Heart left ventricle (tissue), 16 donors: ENCODE measurements at regions not wholly inside any gene's neighbourhood (a gene's known extent, or its start where the extent isn't known, plus 50 kb on each side); places are given as distances from the start of the nearest gene placed in this dataset.

ENCODE experiments used
- ATAC-seq, 4 donors: fragments of 200-7000 bp; cut with Tn5 transposase; one replicate each; pipeline ENCODE4 v1.9.1; 2020 to 2022; ENCODE audit warnings: moderate library complexity in 4 of 4, mild to moderate bottlenecking in 3 of 4, moderate number of reproducible peaks in 1 of 4
- DNase-seq, 5 donors: peaks; one replicate each; pipeline ENCODE4 v3.0.0-alpha.2; 2020
- H3K27ac ChIP-seq, 12 donors: fragments of 200-600 bp; sonication (generic) in 4 of 12; one replicate each; pipeline versions ENCODE4 v1.5.0 to v1.8.0; 2016 to 2022; ENCODE audit warnings: mild to moderate bottlenecking in 2 of 12
- H3K27me3 ChIP-seq, 9 donors: fragments of 200-600 bp; sonication (generic) in 2 of 9; one replicate each; pipeline versions ENCODE4 v1.5.1 to v1.8.0; 2016 to 2022; ENCODE audit warnings: mild to moderate bottlenecking in 3 of 9
- H3K36me3 ChIP-seq, 9 donors: fragments of 200-600 bp; sonication (generic) in 2 of 9; one replicate each; pipeline versions ENCODE4 v1.5.0 to v1.8.0; 2018 to 2022; ENCODE audit warnings: mild to moderate bottlenecking in 2 of 9
- H3K4me1 ChIP-seq, 12 donors: fragments of 200-600 bp; sonication (generic) in 4 of 12; one replicate each; pipeline versions ENCODE4 v1.5.0 to v1.8.0; 2016 to 2022; ENCODE audit warnings: mild to moderate bottlenecking in 3 of 12
- H3K4me3 ChIP-seq, 12 donors: fragments of 200-600 bp; sonication (generic) in 4 of 12; one replicate each; pipeline versions ENCODE4 v1.5.0 to v1.8.0; 2017 to 2022; ENCODE audit warnings: mild to moderate bottlenecking in 9 of 12, moderate library complexity in 4 of 12
- H3K9me3 ChIP-seq, 12 donors: fragments of 200-600 bp; sonication (generic) in 4 of 12; one replicate each; pipeline versions ENCODE4 v1.5.0 to v1.8.0; 2016 to 2022; ENCODE audit warnings: mild to moderate bottlenecking in 1 of 12
- POLR2A ChIP-seq, 2 donors: fragments of 450-650 bp; IDR thresholded peaks; one replicate each; pipeline ENCODE4 v1.6.1; 2017; ENCODE audit warnings: antibody characterized with exemption in 2 of 2, mild to moderate bottlenecking in 2 of 2, moderate library complexity in 2 of 2
- WGBS, 4 donors: extraction: QIAGEN DNeasy Blood & Tissue Kit in 2 of 4; methylation state at CpG; one replicate each; pipeline versions ENCODE4 v1.1.5 to v1.1.7; 2013 to 2018; 5-methylcytosine and 5-hydroxymethylcytosine counted together
- intact Hi-C, 10 donors: fragments of 100-400 bp; cut with DNase I; formaldehyde crosslinking; loops; one replicate each; pipeline versions ENCODE4 v1.11.1 to v1.14.2; 2022
- TF ChIP-seq, protein P1 (sequence below), 12 donors: fragments of 200-600 bp; sonication (generic) in 4 of 12; IDR thresholded peaks; one replicate each; pipeline versions ENCODE4 v1.5.0 to v1.8.0; 2018 to 2022; ENCODE audit warnings: antibody characterized with exemption in 12 of 12, mild to moderate bottlenecking in 5 of 12
- donor health status: ischemic (EF 13 %, LVEDD 7.1; RV severe dilation, severe dysfunction).
- donor health status: healthy with polysubstance abuse.
- donor health status: DM: no; HTN: yes; CAD: no.
- donor health status: DM: no; HTN: no; CAD: no.
- donor health status: ischemic (EF 25% LVEDD 6.9; RV normal size, moderate dysfunction).
- donor health status: ischemic (EF 25% LVEDD 5.7; RV mildly dilated, moderate dysfunction).
- donor health status: healthy.
- donor health status: DM: yes; HTN: yes; CAD: no.
- donor health status: ischemic (EF 35%, LVEDD 5.7; RV mildly dilated, moderate dysfunction).
- donor health status: nonischemic (EF 11% LVEDD 7.7; RV severe dilation, severe dysfunction).
- donor health status: DM: yes; HTN: yes; CAD: no.
- donor health status: PGD.
- donor health status: ischemic (EF 29% LVEDD 5.4; RV normal size, mild dysfunction).
- donor health status: nonischemic (EF 23%, LVEDD 6.1; RV moderate dilation, normal function).

DNA sequence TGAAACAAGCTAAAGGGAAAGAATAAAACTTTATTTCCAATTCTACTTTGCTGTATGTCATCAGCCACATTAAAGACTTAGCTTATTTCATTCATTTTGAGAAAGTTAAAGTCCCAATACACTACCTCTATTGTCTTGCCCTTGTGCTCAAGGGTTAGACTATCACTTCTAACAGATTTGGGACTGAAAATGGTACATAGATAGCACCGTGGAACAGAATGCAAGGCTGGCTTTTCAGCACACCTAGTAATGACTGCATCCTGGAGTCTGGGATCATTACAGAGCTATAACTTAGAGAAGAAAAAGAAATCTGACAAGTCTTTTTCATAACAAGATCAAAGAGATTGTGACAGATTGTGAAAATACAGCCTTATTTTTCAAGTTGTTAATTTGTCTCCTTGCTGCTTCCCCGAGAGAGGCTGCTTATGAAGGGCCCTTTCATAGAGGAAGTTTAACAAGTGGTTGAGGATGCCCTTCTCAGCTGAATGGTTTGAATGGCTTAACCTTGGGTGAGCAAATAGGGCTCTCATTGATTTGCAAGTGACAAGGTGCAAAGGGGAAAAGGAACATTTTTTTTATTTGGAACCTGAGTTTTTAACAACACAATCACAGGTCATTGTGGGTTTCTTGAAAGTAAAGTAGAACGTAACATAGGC, 371.8 kb downstream of the EPHA4 start:
- Histone ChIP-seq H3K9me3 (no peaks in the 10 kb centered on the region), H3K27ac (no peak overlapping the region), H3K4me3 (no peak overlapping the region), H3K27me3 (no peaks in the 10 kb centered on the region), H3K4me1 (no peaks in the 10 kb centered on the region), H3K36me3 (no peaks in the 10 kb centered on the region)
- ATAC-seq (no peak), DNase-seq (no peak)
- TF ChIP-seq, protein P1, sequence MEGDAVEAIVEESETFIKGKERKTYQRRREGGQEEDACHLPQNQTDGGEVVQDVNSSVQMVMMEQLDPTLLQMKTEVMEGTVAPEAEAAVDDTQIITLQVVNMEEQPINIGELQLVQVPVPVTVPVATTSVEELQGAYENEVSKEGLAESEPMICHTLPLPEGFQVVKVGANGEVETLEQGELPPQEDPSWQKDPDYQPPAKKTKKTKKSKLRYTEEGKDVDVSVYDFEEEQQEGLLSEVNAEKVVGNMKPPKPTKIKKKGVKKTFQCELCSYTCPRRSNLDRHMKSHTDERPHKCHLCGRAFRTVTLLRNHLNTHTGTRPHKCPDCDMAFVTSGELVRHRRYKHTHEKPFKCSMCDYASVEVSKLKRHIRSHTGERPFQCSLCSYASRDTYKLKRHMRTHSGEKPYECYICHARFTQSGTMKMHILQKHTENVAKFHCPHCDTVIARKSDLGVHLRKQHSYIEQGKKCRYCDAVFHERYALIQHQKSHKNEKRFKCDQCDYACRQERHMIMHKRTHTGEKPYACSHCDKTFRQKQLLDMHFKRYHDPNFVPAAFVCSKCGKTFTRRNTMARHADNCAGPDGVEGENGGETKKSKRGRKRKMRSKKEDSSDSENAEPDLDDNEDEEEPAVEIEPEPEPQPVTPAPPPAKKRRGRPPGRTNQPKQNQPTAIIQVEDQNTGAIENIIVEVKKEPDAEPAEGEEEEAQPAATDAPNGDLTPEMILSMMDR (IDR thresholded peaks at IDR 0.05): no peak
- TF ChIP-seq POLR2A (IDR thresholded peaks at IDR 0.05): no peak
- intact Hi-C loops: no loop called here
- WGBS, 4 donors: 85 to 88% (median 86%) methylated on average over 3 of the region's 3 CpGs

DNA sequence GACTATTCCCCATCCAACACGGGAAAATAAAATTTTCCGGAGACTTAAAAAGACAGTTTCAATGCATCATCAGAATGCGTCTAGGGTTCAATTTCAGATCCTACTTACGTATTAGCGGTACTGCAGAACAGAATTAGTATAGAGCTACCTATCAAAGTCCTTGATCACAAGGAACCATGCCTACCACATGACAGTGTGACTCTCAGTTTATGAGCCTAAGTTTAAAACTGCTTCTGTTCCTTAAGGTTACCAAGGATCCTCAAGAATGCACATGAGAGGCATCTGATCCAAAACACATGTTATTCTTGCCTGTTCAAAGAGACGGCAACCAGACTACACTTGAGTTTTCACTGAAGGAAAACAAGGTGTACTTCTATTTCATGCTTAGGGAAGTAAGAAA, 369.7 kb downstream of the EPHA4 start:
- no peaks in the 10 kb centered on the region for H3K9me3 ChIP-seq
- DNase-seq (no peak), ATAC-seq (no peak)
- H3K4me3 ChIP-seq: no peak overlapping the region
- no peaks in the 10 kb centered on the region for H3K27me3 ChIP-seq
- no peaks in the 10 kb centered on the region for H3K4me1 ChIP-seq
- no peak for TF ChIP-seq POLR2A (IDR thresholded peaks at IDR 0.05)
- TF ChIP-seq, protein P1 (IDR thresholded peaks at IDR 0.05): no peak
- WGBS, 4 donors: 91 to 96% (median 95%) methylated on average over 6 of the region's 6 CpGs
- no peaks in the 10 kb centered on the region for H3K36me3 ChIP-seq
- intact Hi-C loops: no loop called here
- H3K27ac ChIP-seq: no peak overlapping the region

DNA sequence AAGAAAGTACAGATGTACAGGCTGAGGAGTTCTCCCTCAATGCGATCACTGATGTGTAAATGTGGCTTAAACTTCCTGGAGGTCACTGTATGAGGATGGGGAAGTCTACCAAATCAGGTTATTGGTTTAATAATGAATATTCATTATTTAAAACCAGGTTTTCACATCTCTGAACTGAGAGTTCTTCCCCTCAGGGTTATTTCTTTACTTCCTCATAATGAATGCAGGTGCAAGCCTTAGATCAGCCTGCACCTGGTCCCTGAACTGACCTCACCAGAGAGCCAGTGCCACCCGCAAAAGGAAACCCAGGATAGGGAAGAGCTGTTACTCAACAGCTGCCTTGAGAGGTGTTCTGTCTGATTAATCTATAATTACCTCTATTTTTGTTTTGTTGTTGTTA, 369.0 kb downstream of the EPHA4 start:
- Histone ChIP-seq H3K27me3 (no peaks in the 10 kb centered on the region), H3K4me1 (no peaks in the 10 kb centered on the region), H3K4me3 (no peak overlapping the region), H3K27ac (no peak overlapping the region), H3K9me3 (no peaks in the 10 kb centered on the region), H3K36me3 (no peaks in the 10 kb centered on the region)
- TF ChIP-seq, protein P1 (IDR thresholded peaks at IDR 0.05): no peak
- no peak for TF ChIP-seq POLR2A (IDR thresholded peaks at IDR 0.05)
- WGBS, 4 donors: 81 to 97% (median 92%) methylated on average over 2 of the region's 2 CpGs
- DNase-seq (no peak), ATAC-seq (no peak)
- intact Hi-C loops: no loop called here

DNA sequence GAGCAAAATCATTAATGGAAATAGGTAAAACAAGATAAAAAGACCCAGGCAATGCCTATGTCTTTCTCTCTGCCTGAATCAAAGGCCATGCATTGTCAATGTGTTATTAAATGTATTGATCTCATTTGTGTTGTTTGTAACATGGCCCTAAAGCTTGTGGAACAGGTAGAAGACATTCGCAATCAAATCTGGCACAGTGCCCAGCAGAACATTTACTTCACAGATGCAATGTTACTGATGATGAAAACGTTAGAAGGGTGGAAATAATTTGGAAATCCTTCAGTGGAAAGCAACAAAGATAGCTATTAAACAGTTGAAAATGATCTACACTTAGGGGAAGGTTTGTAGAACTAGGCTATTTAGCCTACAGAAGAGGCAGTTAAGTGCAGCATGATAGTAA, 368.2 kb downstream of the EPHA4 start:
- DNase-seq (no peak), ATAC-seq (no peak)
- H3K4me3 ChIP-seq: no peak overlapping the region
- H3K27me3 ChIP-seq: no peaks in the 10 kb centered on the region
- intact Hi-C loops: no loop called here
- H3K27ac ChIP-seq: no peak overlapping the region
- TF ChIP-seq POLR2A (IDR thresholded peaks at IDR 0.05): no peak
- TF ChIP-seq, protein P1 (IDR thresholded peaks at IDR 0.05): no peak
- H3K9me3 ChIP-seq: no peaks in the 10 kb centered on the region
- no peaks in the 10 kb centered on the region for H3K36me3 ChIP-seq
- H3K4me1 ChIP-seq: no peaks in the 10 kb centered on the region
- 52 to 65% (median 55%) methylated on average over 2 of the region's 2 CpGs for WGBS, 4 donors
